Endothelial cell of umbilical vein (primary cell): ENCODE measurements at regions not wholly inside any gene's neighbourhood (a gene's known extent, or its start where the extent isn't known, plus 50 kb on each side); places are given as distances from the start of the nearest gene placed in this dataset.

Experiments
- CTCF ChIP-seq, 2 donors: IDR thresholded peaks; 1 replicate in 1 of 2; 2 replicates in 1 of 2; pipeline ENCODE4 v1.5.1; 2011; ENCODE audit warnings: low read length in 2 of 2, mild to moderate bottlenecking in 2 of 2, moderate library complexity in 2 of 2, control low read depth in 1 of 2, inconsistent platforms in 1 of 2, low read depth in 1 of 2; ENCODE audit not compliant: insufficient read depth in 1 of 2; ENCODE audit errors: extremely low read depth in 1 of 2
- EZH2 ChIP-seq: IDR thresholded peaks from 2 replicates; pipeline ENCODE4 v1.6.1; 2012; ENCODE audit warnings: borderline replicate concordance, low read depth, mild to moderate bottlenecking, moderate library complexity, low read length, inconsistent platforms; ENCODE audit not compliant: severe bottlenecking
- FOS ChIP-seq: IDR thresholded peaks from 2 replicates; pipeline ENCODE4 v1.6.1; 2011; ENCODE audit warnings: mild to moderate bottlenecking, low read length, moderate library complexity, borderline replicate concordance; ENCODE audit not compliant: insufficient read depth
- POLR2A ChIP-seq: IDR thresholded peaks from 2 replicates; pipeline ENCODE4 v1.6.1; 2012; ENCODE audit warnings: low read depth, mild to moderate bottlenecking, control low read depth, low read length

- TF ChIP-seq CTCF (IDR thresholded peaks at IDR 0.05; ENCODE audit: extremely low read depth in 1 of 2, insufficient read depth in 1 of 2, low read depth in 1 of 2, low read length in 2 of 2) (no peak), EZH2 (no peak), FOS (no peak), POLR2A (no peak)
Measured at GRCh38 chr5:173802670-173803165, 85.4 kb upstream of the CPEB4 start.
